GM12873 (cell line): ENCODE measurements at regions not wholly inside any gene's neighbourhood (a gene's known extent, or its start where the extent isn't known, plus 50 kb on each side); places are given as distances from the start of the nearest gene placed in this dataset.

Experiments used
- CTCF ChIP-seq: IDR thresholded peaks from 2 replicates; pipeline ENCODE4 v1.5.1; 2012; ENCODE audit warnings: low read depth, mild to moderate bottlenecking, moderate library complexity, low read length, control low read depth; ENCODE audit not compliant: insufficient read depth; ENCODE audit errors: missing control alignments

DNA sequence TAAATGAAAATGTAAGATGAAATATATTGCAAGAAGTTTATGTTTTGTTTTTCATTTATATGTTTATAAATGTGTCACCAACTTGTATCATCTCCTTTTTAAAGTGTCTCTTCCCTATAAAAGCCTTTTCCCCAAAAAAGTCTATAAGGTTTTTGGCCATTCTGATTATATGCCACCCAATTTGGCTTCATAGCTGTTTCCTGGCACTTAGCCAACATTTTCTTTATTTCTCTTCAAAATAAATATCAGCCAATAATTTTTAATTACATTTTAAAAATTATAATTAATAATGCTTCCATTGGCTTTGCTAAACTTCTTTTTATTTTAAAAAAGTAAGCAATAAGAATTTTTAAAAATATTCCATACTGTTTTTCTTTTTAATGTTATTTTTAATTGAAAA is 171.8 kb downstream of the RASSF9 start:
- no peak for TF ChIP-seq CTCF

DNA sequence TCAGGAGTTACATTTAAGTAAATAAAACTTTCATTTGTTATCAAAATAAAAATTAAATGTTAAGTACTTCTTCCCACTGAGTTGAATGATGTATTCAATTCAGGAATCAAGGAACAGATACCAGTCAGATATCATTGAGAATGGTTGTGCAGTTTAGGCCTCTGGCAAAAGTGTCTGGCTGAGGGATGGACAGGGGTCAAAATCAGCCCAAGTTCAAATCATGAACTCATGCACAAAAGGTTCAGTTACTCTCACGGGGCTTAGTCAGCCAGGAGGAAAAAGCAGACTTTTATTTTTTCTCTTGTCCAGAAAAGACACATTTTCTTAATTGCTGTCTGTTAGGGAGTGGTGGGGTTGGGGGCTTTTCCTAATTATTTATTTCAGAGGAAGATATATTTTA is 166.3 kb downstream of the RASSF9 start:
- TF ChIP-seq CTCF, result no peak

- TF ChIP-seq CTCF, result no peak
These were observed 163.8 kb downstream of the RASSF9 start for GRCh38 chr12:85672436-85672835.

GRCh38 chr12:85673921-85674420 is 162.2 kb downstream of the RASSF9 start:
- TF ChIP-seq CTCF, result no peak

DNA sequence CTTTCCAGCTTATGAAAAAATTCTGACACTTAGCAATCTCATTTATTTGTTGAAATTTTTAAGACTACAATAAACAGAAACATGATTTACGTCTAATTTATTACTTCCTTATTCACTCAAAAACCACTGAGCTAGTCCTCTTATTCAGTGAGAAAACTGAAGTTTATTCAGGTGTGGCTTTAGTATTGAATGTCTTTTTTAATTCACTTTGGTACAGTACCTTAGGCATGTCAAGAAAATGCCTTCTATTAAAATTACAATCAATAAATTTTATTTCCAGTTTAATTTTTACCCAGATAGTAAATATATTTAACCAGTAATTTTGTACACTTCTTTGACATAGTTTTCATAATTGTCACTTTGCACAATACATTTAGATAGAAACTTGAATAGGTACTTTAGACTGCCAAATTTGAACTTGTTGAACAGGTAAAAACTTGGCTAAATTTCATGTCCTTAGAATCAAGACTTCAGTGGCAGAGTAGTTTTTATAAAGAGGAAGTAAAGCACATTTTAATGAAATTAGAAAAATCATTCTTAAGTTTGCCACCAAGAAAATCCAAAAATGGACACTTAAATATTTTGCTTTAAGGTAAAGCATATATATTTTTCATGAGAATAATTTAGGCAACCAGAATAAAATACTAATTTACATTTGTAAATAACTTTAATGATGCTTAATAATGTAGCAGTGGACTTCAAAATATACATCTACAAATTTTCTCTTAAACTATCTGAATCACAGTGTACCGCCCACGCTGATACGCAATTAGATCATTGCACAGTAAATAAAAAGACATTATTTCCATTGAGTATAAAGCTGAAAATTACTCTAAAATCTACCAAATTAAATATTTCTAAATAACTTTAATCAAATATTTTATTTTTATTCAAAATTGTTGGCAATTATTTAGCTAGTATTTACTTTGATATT is 159.1 kb downstream of the RASSF9 start:
- no peak for TF ChIP-seq CTCF

- no peak for TF ChIP-seq CTCF
These were observed 156.9 kb downstream of the RASSF9 start for GRCh38 chr12:85679296-85679695.

GRCh38 chr12:85680881-85681280 is 155.3 kb downstream of the RASSF9 start:
- TF ChIP-seq CTCF, result no peak
